HG03521 (cell line): ENCODE measurements at regions not wholly inside any gene's neighbourhood (a gene's known extent, or its start where the extent isn't known, plus 50 kb on each side); places are given as distances from the start of the nearest gene placed in this dataset.
"Not testable (repeated sequence)": the region's sequence is repeated elsewhere in the genome, so short reads cannot be mapped to it uniquely, and the experiment has no call there.

Experiments used
- ATAC-seq: cut with Tn5 transposase; IDR thresholded peaks from one replicate; pipeline ENCODE4 v1.9.1; 2021; ENCODE audit warnings: mild to moderate bottlenecking, moderate library complexity; ENCODE audit not compliant: unreplicated experiment

DNA sequence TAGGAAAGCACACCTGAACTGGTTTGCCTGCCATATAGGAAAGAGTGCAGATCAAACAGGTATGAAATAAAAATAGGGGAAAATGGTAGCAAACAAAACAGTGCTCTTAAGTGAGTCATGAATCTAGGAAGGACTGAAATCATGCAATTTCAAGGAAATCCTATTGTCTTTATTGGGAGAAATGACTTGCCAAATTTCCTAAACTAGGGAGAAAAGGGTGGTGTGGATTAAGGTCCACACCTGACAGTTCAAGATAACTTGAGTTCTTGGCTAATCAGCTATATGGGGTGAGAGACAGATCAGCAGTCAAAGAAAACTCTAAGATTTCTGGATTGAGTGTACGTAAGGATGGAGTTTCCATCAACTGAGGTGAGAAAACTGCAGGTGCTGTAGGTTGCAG lies 101.1 kb downstream of the PRKAB2 start:
- ATAC-seq = no peak

- no peak for ATAC-seq
Observed at GRCh38 chr1:147062956-147063355, 109.3 kb downstream of the PRKAB2 start.

GRCh38 chr1:147061880-147062279 lies 110.4 kb downstream of the PRKAB2 start:
- not testable (repeated sequence) for ATAC-seq

GRCh38 chr1:147053269-147053668 lies 115.1 kb downstream of the NBPF12 start:
- no peak for ATAC-seq

GRCh38 chr1:147052677-147053076 lies 114.6 kb downstream of the NBPF12 start:
- no peak for ATAC-seq

GRCh38 chr1:147052143-147052542 lies 114.0 kb downstream of the NBPF12 start:
- no peak for ATAC-seq

- no peak for ATAC-seq
Observed at GRCh38 chr1:147051136-147051535, 113.0 kb downstream of the NBPF12 start.

GRCh38 chr1:147050654-147051053 lies 112.5 kb downstream of the NBPF12 start:
- ATAC-seq = no peak

DNA sequence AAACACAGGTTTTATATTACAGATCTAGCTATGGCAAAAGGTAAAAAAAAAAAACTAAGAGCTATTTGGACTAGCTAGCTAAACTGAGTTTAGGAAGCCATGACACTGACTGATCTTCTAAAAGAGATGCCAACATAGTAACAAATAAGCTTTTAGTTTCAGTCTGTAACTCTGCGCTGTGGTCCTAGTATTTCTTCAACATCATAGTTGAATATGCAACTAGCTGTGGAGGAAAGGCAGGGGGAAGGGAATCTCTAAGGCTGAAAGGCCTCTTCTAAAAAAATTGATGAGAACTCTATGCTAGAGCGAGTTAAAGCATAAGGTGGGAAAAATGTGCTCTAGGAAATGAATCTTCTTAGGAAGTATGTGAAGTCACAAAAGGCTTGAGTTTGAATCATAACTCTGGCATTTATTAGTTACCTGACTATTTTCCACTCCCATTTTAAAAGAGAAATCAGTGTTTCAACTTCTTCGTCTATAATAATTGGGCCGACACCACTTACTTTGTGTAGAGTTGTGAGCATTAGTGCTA lies 108.8 kb downstream of the NBPF12 start:
- not testable (repeated sequence) for ATAC-seq

- ATAC-seq = no peak
Observed at GRCh38 chr1:147046189-147046862, 108.2 kb downstream of the NBPF12 start.
